Fibroblast of mammary gland (primary cell): ENCODE measurements at regions not wholly inside any gene's neighbourhood (a gene's known extent, or its start where the extent isn't known, plus 50 kb on each side); places are given as distances from the start of the nearest gene placed in this dataset.
A peak's percentile ranks its signal among the peaks of the same experiment; 100 is the strongest.

Experiments used
- DNase-seq: peaks from one replicate; pipeline ENCODE4 v3.0.0-alpha.2; 2010; ENCODE audit warnings: low read depth
- H3K4me3 ChIP-seq: 2 replicates; pipeline ENCODE4 v1.5.1; 2011; ENCODE audit warnings: low read depth, mild to moderate bottlenecking, low read length, moderate library complexity; ENCODE audit not compliant: control insufficient read depth
- TF ChIP-seq, protein P1 (sequence below): conservative IDR thresholded peaks from 2 replicates; pipeline ENCODE4 v1.5.1; 2011; ENCODE audit warnings: low read depth, low read length, inconsistent platforms; ENCODE audit not compliant: control insufficient read depth, insufficient read depth

GRCh38 chr5:93209476-93209875, 371.5 kb downstream of the NR2F1-AS1 start:
- no peak overlapping the region for H3K4me3 ChIP-seq
- DNase-seq, result no peak
- TF ChIP-seq, protein P1, sequence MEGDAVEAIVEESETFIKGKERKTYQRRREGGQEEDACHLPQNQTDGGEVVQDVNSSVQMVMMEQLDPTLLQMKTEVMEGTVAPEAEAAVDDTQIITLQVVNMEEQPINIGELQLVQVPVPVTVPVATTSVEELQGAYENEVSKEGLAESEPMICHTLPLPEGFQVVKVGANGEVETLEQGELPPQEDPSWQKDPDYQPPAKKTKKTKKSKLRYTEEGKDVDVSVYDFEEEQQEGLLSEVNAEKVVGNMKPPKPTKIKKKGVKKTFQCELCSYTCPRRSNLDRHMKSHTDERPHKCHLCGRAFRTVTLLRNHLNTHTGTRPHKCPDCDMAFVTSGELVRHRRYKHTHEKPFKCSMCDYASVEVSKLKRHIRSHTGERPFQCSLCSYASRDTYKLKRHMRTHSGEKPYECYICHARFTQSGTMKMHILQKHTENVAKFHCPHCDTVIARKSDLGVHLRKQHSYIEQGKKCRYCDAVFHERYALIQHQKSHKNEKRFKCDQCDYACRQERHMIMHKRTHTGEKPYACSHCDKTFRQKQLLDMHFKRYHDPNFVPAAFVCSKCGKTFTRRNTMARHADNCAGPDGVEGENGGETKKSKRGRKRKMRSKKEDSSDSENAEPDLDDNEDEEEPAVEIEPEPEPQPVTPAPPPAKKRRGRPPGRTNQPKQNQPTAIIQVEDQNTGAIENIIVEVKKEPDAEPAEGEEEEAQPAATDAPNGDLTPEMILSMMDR, result no peak

DNA sequence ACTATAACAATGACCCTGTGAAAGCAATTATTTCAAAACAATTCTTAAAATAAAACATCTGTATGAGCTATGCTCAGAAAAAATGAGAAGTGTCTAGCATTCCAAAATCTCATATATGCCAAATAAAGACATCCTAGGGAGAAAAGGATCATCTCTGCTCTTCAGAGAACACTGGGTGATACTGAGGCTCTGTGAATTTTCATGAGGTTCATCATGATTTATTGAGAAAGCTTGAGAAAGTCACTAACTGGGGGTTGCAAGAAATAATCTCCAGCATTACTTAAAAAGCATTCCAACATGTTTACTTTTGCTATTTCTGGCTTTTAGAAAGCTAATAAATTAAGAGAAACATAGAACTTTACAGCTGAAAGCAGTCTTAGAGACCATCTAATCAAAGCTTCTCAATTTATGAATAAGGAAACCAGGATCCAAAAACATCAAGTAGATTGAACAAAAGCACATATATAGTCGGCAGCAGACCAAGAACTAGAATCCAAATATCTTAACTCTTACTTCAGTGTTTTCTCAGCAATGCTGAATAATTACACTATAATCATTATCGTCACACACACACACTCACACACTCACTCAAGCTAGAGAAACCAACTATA, 372.8 kb downstream of the NR2F1-AS1 start:
- peak; percentile 46 for DNase-seq
- H3K4me3 ChIP-seq, result no peak overlapping the region
- TF ChIP-seq, protein P1, result no peak

GRCh38 chr5:93206203-93206602, 374.8 kb downstream of the NR2F1-AS1 start:
- no peak overlapping the region for H3K4me3 ChIP-seq
- no peak for DNase-seq
- TF ChIP-seq, protein P1, result no peak

GRCh38 chr5:93201061-93201460, 380.0 kb downstream of the NR2F1-AS1 start:
- no peak overlapping the region for H3K4me3 ChIP-seq
- TF ChIP-seq, protein P1, result no peak
- DNase-seq, result no peak

GRCh38 chr5:93196986-93197385, 384.0 kb downstream of the NR2F1-AS1 start:
- DNase-seq, result no peak
- H3K4me3 ChIP-seq, result no peak overlapping the region
- TF ChIP-seq, protein P1, result no peak

- DNase-seq, result no peak
- H3K4me3 ChIP-seq, result no peak overlapping the region
- TF ChIP-seq, protein P1, result no peak
Observed at GRCh38 chr5:93193431-93194347, 387.3 kb downstream of the NR2F1-AS1 start.

DNA sequence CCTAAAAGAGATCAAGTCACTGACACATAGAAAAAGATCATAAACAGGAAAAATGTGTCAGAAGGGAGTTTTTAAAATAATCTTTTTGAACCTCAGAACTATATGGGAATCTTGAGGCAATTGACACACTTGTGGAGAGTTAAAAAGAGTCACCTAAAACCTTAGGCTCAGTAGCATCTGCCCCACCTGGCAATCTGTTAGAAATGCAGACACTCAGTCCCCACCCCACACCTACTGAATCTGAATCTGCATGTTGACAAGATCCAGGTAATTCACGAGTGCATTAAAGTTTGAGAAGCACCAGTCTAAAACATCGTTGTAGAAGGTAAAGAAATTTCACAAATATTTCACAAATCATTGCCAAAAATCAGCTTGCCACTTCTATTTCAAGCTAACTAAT, 388.3 kb downstream of the NR2F1-AS1 start:
- TF ChIP-seq, protein P1, result no peak
- H3K4me3 ChIP-seq, result no peak overlapping the region
- DNase-seq, result no peak
